ENCODE measurements at regions not wholly inside any gene's neighbourhood (a gene's known extent, or its start where the extent isn't known, plus 50 kb on each side); places are given as distances from the start of the nearest gene placed in this dataset.

GRCh38 chr20:57867181-57867803 lies 157.5 kb upstream of the PMEPA1 start:
- no peak for DNase-seq
- in situ Hi-C loops (cut with MboI; ENCODE audit: low pct_unique_long_range_greater_than_20kb, low sequenced_read_pairs) = no loop called here

GRCh38 chr20:57866250-57867106 lies 156.7 kb upstream of the PMEPA1 start:
- DNase-seq = no peak
- in situ Hi-C loops (cut with MboI; ENCODE audit: low pct_unique_long_range_greater_than_20kb, low sequenced_read_pairs) = no loop called here

DNA sequence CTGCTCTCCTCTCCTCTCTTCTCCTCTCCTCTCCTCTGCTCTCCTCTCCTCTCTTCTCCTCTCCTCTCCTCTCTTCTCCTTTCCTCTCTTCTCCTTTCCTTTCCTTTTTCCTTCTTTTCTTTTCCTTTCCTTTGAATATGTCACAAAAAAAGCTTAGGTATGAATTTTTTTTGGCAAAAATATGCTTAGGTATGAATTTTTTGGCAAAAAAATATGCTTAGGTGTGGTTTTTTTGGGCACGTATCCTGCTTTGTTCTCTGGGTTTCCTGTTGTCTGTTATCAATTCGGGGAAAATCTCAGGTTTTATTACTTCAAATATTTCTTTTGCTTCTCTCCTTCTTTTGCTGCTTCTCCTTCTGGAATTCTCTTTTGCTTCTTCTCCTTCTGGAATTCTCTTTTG lies 155.5 kb upstream of the PMEPA1 start:
- in situ Hi-C loops (cut with MboI; ENCODE audit: low pct_unique_long_range_greater_than_20kb, low sequenced_read_pairs) = no loop called here
- no peak for DNase-seq

- no peak for DNase-seq
- in situ Hi-C loops (cut with MboI; ENCODE audit: low pct_unique_long_range_greater_than_20kb, low sequenced_read_pairs) = no loop called here
Measured at GRCh38 chr20:57860576-57860975, 150.8 kb upstream of the PMEPA1 start.

GRCh38 chr20:57857969-57858368 lies 148.2 kb upstream of the PMEPA1 start:
- in situ Hi-C loops (cut with MboI; ENCODE audit: low pct_unique_long_range_greater_than_20kb, low sequenced_read_pairs) = no loop called here
- DNase-seq = no peak

- DNase-seq = no peak
- in situ Hi-C loops (cut with MboI; ENCODE audit: low pct_unique_long_range_greater_than_20kb, low sequenced_read_pairs) = no loop called here
Measured at GRCh38 chr20:57857118-57857517, 147.3 kb upstream of the PMEPA1 start.

GRCh38 chr20:57856658-57857057 lies 146.8 kb upstream of the PMEPA1 start:
- no peak for DNase-seq
- in situ Hi-C loops (cut with MboI; ENCODE audit: low pct_unique_long_range_greater_than_20kb, low sequenced_read_pairs) = no loop called here

DNA sequence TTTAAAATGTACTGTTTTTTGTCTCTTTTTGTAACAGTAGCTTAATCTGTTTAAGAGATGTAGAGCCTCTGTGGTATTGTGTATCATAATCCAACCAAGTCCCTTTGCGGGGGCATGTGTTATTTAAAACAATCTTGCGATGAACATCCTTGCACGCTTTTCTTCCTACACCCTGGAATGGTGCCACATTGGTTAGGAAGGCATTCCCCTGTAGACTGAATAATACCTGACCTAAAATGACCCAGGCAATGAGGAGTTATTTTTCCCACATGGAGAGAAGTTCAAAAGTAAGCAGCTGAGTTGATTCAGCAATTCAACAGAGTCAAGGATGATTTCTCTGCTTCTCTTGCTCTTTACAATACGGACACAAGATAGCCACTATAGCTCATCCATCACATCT lies 142.0 kb upstream of the PMEPA1 start:
- in situ Hi-C loops (cut with MboI; ENCODE audit: low pct_unique_long_range_greater_than_20kb, low sequenced_read_pairs) = no loop called here
- no peak for DNase-seq

DNA sequence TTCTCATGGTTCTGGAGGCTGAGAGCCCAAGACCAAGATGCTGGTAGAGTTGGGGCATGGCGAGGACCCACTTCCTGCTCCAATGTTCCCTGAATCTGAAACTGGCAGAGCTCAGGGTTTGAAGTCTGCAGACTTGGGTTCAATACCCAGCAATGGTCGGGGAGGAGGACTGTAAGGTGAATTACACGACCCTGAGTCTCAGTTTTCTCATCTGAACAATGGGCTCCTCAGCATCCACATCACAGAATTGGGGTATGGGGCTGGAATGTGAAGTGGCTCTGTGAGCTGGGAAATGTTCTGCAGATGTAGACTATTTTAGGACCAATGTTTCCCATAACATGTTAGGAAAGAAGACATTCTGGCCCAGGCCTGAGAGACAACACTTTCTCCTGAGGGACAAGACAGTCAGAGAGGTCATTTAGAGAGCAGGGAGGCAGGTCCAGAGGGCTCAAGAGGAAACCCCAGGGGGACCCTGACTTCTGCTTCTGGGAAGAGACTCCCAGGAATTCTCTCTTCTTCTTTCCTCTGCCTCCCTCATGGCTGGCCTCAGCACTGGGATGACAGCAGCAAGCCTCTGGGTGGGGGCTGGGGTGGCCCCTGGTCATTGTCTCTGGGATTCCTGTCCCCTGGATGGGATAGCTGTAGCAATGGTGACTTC lies 141.3 kb upstream of the PMEPA1 start:
- no peak for DNase-seq
- in situ Hi-C loops (cut with MboI; ENCODE audit: low pct_unique_long_range_greater_than_20kb, low sequenced_read_pairs) = no loop called here

GRCh38 chr20:57849521-57850215 lies 139.9 kb upstream of the PMEPA1 start:
- in situ Hi-C loops (cut with MboI; ENCODE audit: low pct_unique_long_range_greater_than_20kb, low sequenced_read_pairs) = no loop called here

DNA sequence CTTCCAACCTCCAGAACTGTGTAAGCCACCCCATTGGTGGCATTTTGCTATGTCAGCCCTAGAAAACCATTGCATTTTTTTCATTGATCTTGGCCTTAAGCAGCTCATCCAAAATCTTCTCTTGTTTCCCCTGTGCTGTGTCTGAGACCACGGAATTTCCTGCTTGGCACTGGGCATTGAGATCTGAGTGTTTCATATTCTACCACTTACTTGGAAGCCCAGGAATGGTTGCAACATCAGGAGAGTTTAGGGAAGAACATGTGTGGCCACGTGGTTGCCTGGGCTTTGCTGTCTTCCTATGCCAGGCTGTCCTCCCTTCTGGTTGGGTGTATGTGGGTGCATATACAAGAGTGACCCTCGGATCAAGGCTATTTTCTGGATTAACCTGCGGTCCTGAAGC lies 139.3 kb upstream of the PMEPA1 start:
- in situ Hi-C loops (cut with MboI; ENCODE audit: low pct_unique_long_range_greater_than_20kb, low sequenced_read_pairs) = no loop called here
- DNase-seq = no peak

More at GRCh38 chr20:57849521-57850215, 139.9 kb upstream of the PMEPA1 start:
- DNase-seq = no peak

GRCh38 chr20:57848282-57848681 lies 138.5 kb upstream of the PMEPA1 start:
- DNase-seq = no peak
- in situ Hi-C loops (cut with MboI; ENCODE audit: low pct_unique_long_range_greater_than_20kb, low sequenced_read_pairs) = no loop called here

DNA sequence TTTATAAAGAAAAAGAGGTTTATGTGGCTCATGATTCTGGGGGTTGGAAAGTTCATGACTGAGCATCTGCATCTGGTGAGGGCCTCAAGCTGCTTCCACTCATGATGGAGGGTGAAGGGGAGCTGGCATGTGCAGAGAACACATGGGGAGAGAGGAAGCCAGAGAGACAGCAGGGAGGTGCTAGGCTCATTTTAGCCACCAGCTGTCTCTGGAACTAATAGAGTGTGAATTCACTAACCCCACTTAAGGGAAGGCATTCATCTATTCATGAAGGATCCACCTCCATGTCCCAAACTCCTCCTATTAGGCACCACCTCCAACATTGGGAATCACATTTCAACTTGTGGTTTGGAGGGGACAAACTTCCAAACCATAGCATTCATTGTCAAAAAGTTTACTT lies 137.3 kb upstream of the PMEPA1 start:
- in situ Hi-C loops (cut with MboI; ENCODE audit: low pct_unique_long_range_greater_than_20kb, low sequenced_read_pairs) = no loop called here
- no peak for DNase-seq

- no peak for DNase-seq
- in situ Hi-C loops (cut with MboI; ENCODE audit: low pct_unique_long_range_greater_than_20kb, low sequenced_read_pairs) = no loop called here
Measured at GRCh38 chr20:57844626-57845596, 135.1 kb upstream of the PMEPA1 start.

GRCh38 chr20:57843941-57844625 lies 134.3 kb upstream of the PMEPA1 start:
- in situ Hi-C loops (cut with MboI; ENCODE audit: low pct_unique_long_range_greater_than_20kb, low sequenced_read_pairs) = no loop called here
- no peak for DNase-seq

GRCh38 chr20:57842720-57843119 lies 132.9 kb upstream of the PMEPA1 start:
- in situ Hi-C loops (cut with MboI; ENCODE audit: low pct_unique_long_range_greater_than_20kb, low sequenced_read_pairs) = no loop called here
- no peak for DNase-seq

DNA sequence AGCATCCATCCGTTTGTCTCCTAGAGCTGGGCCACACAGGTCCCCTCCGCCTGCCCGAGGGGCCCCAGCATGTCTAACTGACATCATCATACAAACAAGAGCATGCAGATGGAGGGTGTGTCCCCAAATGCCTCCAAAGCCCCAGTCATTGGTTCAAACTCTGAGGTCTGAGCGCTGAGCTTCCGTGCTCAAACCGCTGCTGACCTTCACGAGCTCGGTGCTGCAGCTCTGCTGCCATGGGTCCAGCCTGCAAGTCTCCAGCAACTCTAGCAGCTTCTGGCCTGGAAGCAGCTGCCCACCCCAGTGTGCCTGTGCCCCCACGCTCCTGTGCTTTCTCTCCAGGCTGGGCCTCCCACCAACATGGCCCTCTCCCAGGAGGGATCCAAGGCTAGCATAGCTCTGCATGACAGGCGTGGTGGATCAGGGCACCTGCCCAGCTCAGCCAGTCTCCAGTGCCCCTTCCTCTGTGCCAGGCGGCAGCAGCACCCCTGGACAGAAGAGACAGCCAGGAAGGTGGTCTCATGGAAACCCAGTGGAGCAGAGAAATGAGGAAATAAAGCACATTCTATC lies 131.6 kb upstream of the PMEPA1 start:
- in situ Hi-C loops (cut with MboI; ENCODE audit: low pct_unique_long_range_greater_than_20kb, low sequenced_read_pairs) = no loop called here

More for the DNA sequence above, 131.6 kb upstream of the PMEPA1 start:
- DNase-seq = no peak
